Effector memory CD8-positive, alpha-beta T cell (primary cell): ENCODE measurements at regions not wholly inside any gene's neighbourhood (a gene's known extent, or its start where the extent isn't known, plus 50 kb on each side); places are given as distances from the start of the nearest gene placed in this dataset.

Experiments used
- ATAC-seq: fragments of 150-1000 bp; cut with Tn5 transposase; replicated peaks from 2 replicates; pipeline ENCODE4 v1.10.0; 2021; ENCODE audit warnings: mild to moderate bottlenecking, moderate library complexity
- DNase-seq, 3 experiments: peaks; one replicate each; pipeline ENCODE4 v3.0.0; 2021
- H3K27ac Mint-ChIP-seq, 2 donors: one replicate each; pipeline ENCODE4 v1.8.0; 2022; ENCODE audit warnings: mild to moderate bottlenecking in 2 of 2, mixed read lengths in 2 of 2, moderate library complexity in 2 of 2
- H3K27me3 Mint-ChIP-seq, 2 donors: one replicate each; pipeline ENCODE4 v1.8.0; 2022; ENCODE audit warnings: mixed read lengths in 2 of 2
- H3K36me3 Mint-ChIP-seq: one replicate; pipeline ENCODE4 v1.8.0; 2022; ENCODE audit warnings: mild to moderate bottlenecking, moderate library complexity, mixed read lengths; ENCODE audit not compliant: insufficient read depth
- H3K4me1 Mint-ChIP-seq, 2 donors: one replicate each; pipeline ENCODE4 v1.8.0; 2022; ENCODE audit warnings: low read depth in 2 of 2, mixed read lengths in 2 of 2
- H3K4me3 Mint-ChIP-seq, 2 donors: one replicate each; pipeline ENCODE4 v1.8.0; 2022; ENCODE audit warnings: mild to moderate bottlenecking in 2 of 2, mixed read lengths in 2 of 2, moderate library complexity in 2 of 2
- H3K9me3 Mint-ChIP-seq, 2 donors: one replicate each; pipeline ENCODE4 v1.8.0; 2022; ENCODE audit warnings: mixed read lengths in 2 of 2

DNA sequence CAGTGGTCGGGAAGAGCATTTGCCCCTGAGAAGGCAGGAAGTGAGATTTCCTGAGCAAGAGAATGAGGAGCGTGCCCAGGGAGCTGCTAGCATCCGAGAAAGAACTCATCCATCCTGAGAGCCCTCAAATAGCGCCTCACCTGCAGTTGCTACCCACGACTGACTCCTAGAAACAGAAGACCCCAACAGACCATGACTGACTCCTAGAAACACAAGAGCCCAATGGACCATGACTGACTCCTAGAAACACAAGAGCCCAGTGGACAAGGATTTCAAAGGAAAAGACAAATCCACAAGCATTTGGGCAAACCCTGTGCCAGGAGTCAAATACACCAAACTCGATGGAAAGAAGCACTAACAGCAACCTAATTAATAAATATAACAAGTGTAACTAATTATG is 575.2 kb upstream of the FRG1 start:
- no peaks in the 10 kb centered on the region for H3K4me1 Mint-ChIP-seq
- DNase-seq (no peak), ATAC-seq (no peak)
- H3K27me3 Mint-ChIP-seq: no peaks in the 10 kb centered on the region
- peaks cover 8 to 10% of the 10 kb centered on the region in 2 donors for H3K9me3 Mint-ChIP-seq
- H3K4me3 Mint-ChIP-seq: no peak overlapping the region
- H3K36me3 Mint-ChIP-seq: no peaks in the 10 kb centered on the region
- H3K27ac Mint-ChIP-seq: no peak overlapping the region

DNA sequence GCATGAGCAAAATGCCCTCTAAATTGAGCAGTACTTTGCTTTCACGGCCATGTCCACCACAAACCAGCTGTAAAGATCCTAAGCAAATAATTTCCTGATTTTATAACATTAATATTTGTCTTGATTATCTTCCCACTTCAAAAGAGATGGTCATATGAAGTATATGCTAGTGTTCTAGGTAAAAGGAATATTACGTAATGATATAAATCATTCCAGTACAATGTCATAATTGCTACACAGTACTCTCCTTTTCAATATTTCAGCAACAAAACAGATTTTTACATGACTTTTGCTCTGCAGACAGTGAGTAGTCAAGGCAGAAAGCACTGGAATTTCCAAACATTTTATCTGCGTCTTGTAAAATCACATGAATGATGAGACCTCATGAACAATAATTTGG is 572.8 kb upstream of the FRG1 start:
- ATAC-seq: no peak
- no peak for DNase-seq
- Mint-ChIP-seq H3K9me3 (peaks cover 8 to 11% of the 10 kb centered on the region in 2 donors), H3K27me3 (no peaks in the 10 kb centered on the region), H3K4me3 (no peak overlapping the region), H3K27ac (no peak overlapping the region), H3K4me1 (no peaks in the 10 kb centered on the region), H3K36me3 (peaks cover 3% of the 10 kb centered on the region)

GRCh38 chr4:189374176-189374575 is 566.5 kb upstream of the FRG1 start:
- DNase-seq (no peak), ATAC-seq (no peak)
- no peaks in the 10 kb centered on the region for H3K4me1 Mint-ChIP-seq
- peaks cover 3% of the 10 kb centered on the region for H3K36me3 Mint-ChIP-seq
- no peak overlapping the region for H3K4me3 Mint-ChIP-seq
- H3K9me3 Mint-ChIP-seq: peaks cover 15 to 18% of the 10 kb centered on the region in 2 donors
- H3K27ac Mint-ChIP-seq: no peak overlapping the region
- H3K27me3 Mint-ChIP-seq: no peaks in the 10 kb centered on the region

- no peak for DNase-seq
Observed at GRCh38 chr4:189376901-189377300, 563.8 kb upstream of the FRG1 start.

GRCh38 chr4:189377569-189377968 is 563.1 kb upstream of the FRG1 start:
- no peak overlapping the region for H3K27ac Mint-ChIP-seq
- ATAC-seq: no peak
- H3K4me3 Mint-ChIP-seq: no peak overlapping the region
- no peak for DNase-seq
- no peaks in the 10 kb centered on the region for H3K4me1 Mint-ChIP-seq
- peaks cover 7 to 12% of the 10 kb centered on the region in 2 donors for H3K9me3 Mint-ChIP-seq
- no peaks in the 10 kb centered on the region for H3K36me3 Mint-ChIP-seq
- no peaks in the 10 kb centered on the region for H3K27me3 Mint-ChIP-seq

More at GRCh38 chr4:189376901-189377300, 563.8 kb upstream of the FRG1 start:
- Mint-ChIP-seq H3K4me1 (no peaks in the 10 kb centered on the region), H3K27me3 (no peaks in the 10 kb centered on the region), H3K4me3 (no peak overlapping the region), H3K36me3 (no peaks in the 10 kb centered on the region), H3K27ac (no peak overlapping the region), H3K9me3 (peaks cover 7 to 12% of the 10 kb centered on the region in 2 donors)
- no peak for ATAC-seq

DNA sequence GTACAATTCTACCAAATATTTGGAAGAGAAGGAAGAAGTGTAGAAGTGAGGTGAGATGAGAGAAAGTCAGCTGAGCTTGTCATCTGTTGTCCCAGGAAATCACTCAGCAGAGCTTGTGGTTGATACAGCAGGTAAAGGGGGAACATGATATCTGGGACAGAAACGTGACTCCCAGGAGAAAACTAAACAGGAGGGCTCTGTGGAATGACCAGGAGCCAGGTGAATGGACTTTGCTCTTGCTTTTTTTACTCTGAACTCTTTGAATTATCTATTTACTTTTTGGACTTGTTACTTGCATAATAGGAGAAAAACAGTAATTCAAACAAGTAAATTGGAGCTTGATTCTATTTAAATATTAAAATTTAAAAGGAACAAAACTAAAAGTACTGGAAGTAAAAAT is 555.6 kb upstream of the FRG1 start:
- no peaks in the 10 kb centered on the region for H3K36me3 Mint-ChIP-seq
- ATAC-seq (no peak), DNase-seq (no peak)
- H3K27ac Mint-ChIP-seq: no peak overlapping the region
- peaks cover 0 to 4% of the 10 kb centered on the region in 2 donors for H3K9me3 Mint-ChIP-seq
- no peaks in the 10 kb centered on the region for H3K27me3 Mint-ChIP-seq
- no peaks in the 10 kb centered on the region for H3K4me1 Mint-ChIP-seq
- no peak overlapping the region for H3K4me3 Mint-ChIP-seq

- H3K27ac Mint-ChIP-seq: no peak overlapping the region
- peaks cover 0 to 5% of the 10 kb centered on the region in 2 donors for H3K9me3 Mint-ChIP-seq
- no peak for ATAC-seq
- no peaks in the 10 kb centered on the region for H3K4me1 Mint-ChIP-seq
- no peak overlapping the region for H3K4me3 Mint-ChIP-seq
- no peaks in the 10 kb centered on the region for H3K27me3 Mint-ChIP-seq
- H3K36me3 Mint-ChIP-seq: no peaks in the 10 kb centered on the region
- DNase-seq: no peak
Observed at GRCh38 chr4:189385579-189385978, 555.1 kb upstream of the FRG1 start.

GRCh38 chr4:189396435-189396834 is 544.2 kb upstream of the FRG1 start:
- no peaks in the 10 kb centered on the region for H3K27me3 Mint-ChIP-seq
- DNase-seq (no peak), ATAC-seq (no peak)
- peaks cover 2% of the 10 kb centered on the region for H3K36me3 Mint-ChIP-seq
- peaks cover 16 to 17% of the 10 kb centered on the region in 2 donors for H3K9me3 Mint-ChIP-seq
- H3K27ac Mint-ChIP-seq: no peak overlapping the region
- no peak overlapping the region for H3K4me3 Mint-ChIP-seq
- no peaks in the 10 kb centered on the region for H3K4me1 Mint-ChIP-seq

- Mint-ChIP-seq H3K4me1 (no peaks in the 10 kb centered on the region), H3K27me3 (no peaks in the 10 kb centered on the region), H3K27ac (no peak overlapping the region), H3K4me3 (no peak overlapping the region), H3K9me3 (peaks cover 8 to 11% of the 10 kb centered on the region in 2 donors), H3K36me3 (peaks cover 2% of the 10 kb centered on the region)
- ATAC-seq (no peak), DNase-seq (no peak)
Observed at GRCh38 chr4:189404271-189404670, 536.4 kb upstream of the FRG1 start.

GRCh38 chr4:189409158-189409557 is 531.5 kb upstream of the FRG1 start:
- Mint-ChIP-seq H3K4me1 (no peaks in the 10 kb centered on the region), H3K27ac (no peak overlapping the region), H3K36me3 (no peaks in the 10 kb centered on the region), H3K4me3 (no peak overlapping the region), H3K27me3 (no peaks in the 10 kb centered on the region), H3K9me3 (peaks cover 0 to 5% of the 10 kb centered on the region in 2 donors)
- ATAC-seq: no peak
- no peak for DNase-seq

- ATAC-seq: no peak
- Mint-ChIP-seq H3K36me3 (no peaks in the 10 kb centered on the region), H3K9me3 (peaks cover 6 to 12% of the 10 kb centered on the region in 2 donors), H3K4me1 (no peaks in the 10 kb centered on the region), H3K4me3 (no peak overlapping the region), H3K27me3 (no peaks in the 10 kb centered on the region), H3K27ac (no peak overlapping the region)
- DNase-seq: no peak
Observed at GRCh38 chr4:189414021-189414420, 526.7 kb upstream of the FRG1 start.

DNA sequence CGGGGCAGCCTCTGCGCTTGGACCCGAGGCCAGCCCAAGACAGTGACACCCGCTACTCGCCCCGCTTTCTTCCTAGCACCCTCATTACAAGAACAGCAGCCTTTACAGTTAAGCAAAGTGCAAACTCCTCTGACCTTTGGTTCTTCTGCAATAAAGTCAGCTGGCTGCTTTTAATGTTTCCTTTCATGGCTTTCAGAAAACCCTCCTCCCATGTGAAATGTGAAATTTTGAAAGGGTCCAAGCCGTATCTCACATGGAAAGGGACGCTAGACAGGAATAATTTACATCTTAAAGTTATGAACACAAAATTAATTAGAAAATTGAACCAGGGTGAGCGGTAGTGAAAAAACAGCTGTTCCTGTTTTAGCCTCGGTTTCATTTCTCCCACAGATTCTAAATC is 520.1 kb upstream of the FRG1 start:
- DNase-seq (no peak), ATAC-seq (no peak)
- no peaks in the 10 kb centered on the region for H3K4me1 Mint-ChIP-seq
- H3K27me3 Mint-ChIP-seq: no peaks in the 10 kb centered on the region
- H3K9me3 Mint-ChIP-seq: peaks cover 14 to 31% of the 10 kb centered on the region in 2 donors
- H3K27ac Mint-ChIP-seq: no peak overlapping the region
- no peaks in the 10 kb centered on the region for H3K36me3 Mint-ChIP-seq
- no peak overlapping the region for H3K4me3 Mint-ChIP-seq

- Mint-ChIP-seq H3K9me3 (peaks cover 4 to 7% of the 10 kb centered on the region in 2 donors), H3K4me1 (no peaks in the 10 kb centered on the region)
Observed at GRCh38 chr4:189436207-189436606, 504.5 kb upstream of the FRG1 start.

GRCh38 chr4:189440716-189441115 is 500.0 kb upstream of the FRG1 start:
- DNase-seq (no peak), ATAC-seq (no peak)
- no peaks in the 10 kb centered on the region for H3K4me1 Mint-ChIP-seq
- no peak overlapping the region for H3K4me3 Mint-ChIP-seq
- H3K27ac Mint-ChIP-seq: no peak overlapping the region
- H3K9me3 Mint-ChIP-seq: peaks cover 7% of the 10 kb centered on the region in 2 donors
- H3K27me3 Mint-ChIP-seq: no peaks in the 10 kb centered on the region
- no peaks in the 10 kb centered on the region for H3K36me3 Mint-ChIP-seq

More at GRCh38 chr4:189436207-189436606, 504.5 kb upstream of the FRG1 start:
- no peaks in the 10 kb centered on the region for H3K27me3 Mint-ChIP-seq
- H3K27ac Mint-ChIP-seq: no peak overlapping the region
- no peak for ATAC-seq
- H3K4me3 Mint-ChIP-seq: no peak overlapping the region
- no peaks in the 10 kb centered on the region for H3K36me3 Mint-ChIP-seq
- DNase-seq: no peak

- Mint-ChIP-seq H3K9me3 (peaks cover 0 to 7% of the 10 kb centered on the region in 2 donors), H3K27me3 (no peaks in the 10 kb centered on the region), H3K36me3 (no peaks in the 10 kb centered on the region), H3K27ac (no peak overlapping the region), H3K4me1 (no peaks in the 10 kb centered on the region), H3K4me3 (no peak overlapping the region)
- ATAC-seq (no peak), DNase-seq (no peak)
Observed at GRCh38 chr4:189443341-189443740, 497.3 kb upstream of the FRG1 start.
